Fibroblast of skin of left quadriceps (primary cell): ENCODE measurements at regions not wholly inside any gene's neighbourhood (a gene's known extent, or its start where the extent isn't known, plus 50 kb on each side); places are given as distances from the start of the nearest gene placed in this dataset.

Experiments
- DNase-seq, 2 experiments: peaks; one replicate each; pipeline ENCODE4 v3.0.0-alpha.2; 2013; ENCODE audit warnings: low read depth in 2 of 2

DNA sequence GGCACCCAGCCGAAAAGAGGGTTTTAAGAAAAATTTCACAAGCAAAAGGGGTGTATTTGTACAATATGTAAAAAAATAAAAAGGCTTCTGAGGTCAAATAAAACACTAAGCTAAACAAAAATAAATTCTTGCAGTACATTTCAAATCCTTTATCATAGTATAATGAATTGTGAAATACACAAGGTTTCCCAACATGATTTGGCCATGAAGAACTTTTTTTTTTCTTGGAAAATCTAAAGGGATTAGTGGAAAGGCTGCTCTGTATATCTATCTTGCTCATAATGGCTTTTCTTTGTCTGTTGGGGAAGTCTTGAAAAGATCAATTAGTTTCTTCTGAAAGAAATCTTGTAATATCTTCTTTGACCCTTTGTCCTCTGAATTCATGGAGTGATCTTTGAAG lies 593.4 kb downstream of the PLPP3 start:
- DNase-seq, result no peak

DNA sequence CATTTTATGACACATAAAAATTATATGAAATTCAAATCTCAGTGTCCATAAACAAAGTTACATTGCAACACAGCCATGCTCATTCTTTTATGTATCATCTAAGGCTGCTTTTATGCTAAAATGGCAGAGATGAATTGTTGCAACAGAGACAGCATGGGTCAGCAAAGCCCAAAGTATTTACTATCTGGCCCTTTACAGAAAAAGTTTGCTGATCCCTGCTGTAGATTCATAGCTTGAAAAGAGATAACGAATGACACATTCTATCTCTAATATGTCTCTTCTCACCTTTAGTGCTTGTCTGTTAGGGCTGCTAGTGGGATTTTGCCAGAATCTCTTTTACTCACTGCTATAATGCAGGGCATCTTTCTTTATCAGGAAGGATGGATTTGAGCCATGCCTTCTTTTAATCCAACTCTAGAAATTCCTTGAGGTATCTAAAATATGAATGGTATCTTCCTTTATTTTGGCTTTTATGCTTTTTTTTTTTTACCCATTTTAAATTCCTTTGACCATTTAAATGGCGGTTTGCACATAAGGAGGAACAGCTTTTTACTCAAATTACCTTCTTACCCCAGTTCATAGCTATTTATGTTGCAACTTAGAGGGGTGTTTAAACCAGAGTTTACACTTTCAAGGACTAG lies 598.2 kb downstream of the PLPP3 start:
- no peak for DNase-seq

DNA sequence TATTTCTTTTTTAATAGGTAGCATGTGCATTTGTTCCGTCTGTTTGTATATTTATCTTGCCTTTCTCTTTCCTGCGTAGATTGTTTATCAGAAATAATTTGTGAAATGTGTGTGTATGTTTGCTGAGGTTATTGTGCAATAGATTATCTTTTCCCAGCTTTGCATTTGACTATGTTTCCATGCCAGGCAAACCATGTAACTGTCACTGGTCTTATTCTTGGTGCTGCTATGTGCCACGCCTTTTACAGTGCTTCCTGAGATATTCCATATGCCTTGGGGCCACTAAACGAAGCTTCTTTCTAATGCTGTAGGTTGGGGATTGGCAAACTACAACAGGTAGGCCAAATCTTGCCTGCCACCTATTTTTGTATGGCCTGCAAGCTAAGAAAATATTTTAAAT lies 598.8 kb downstream of the PLPP3 start:
- DNase-seq, result no peak

DNA sequence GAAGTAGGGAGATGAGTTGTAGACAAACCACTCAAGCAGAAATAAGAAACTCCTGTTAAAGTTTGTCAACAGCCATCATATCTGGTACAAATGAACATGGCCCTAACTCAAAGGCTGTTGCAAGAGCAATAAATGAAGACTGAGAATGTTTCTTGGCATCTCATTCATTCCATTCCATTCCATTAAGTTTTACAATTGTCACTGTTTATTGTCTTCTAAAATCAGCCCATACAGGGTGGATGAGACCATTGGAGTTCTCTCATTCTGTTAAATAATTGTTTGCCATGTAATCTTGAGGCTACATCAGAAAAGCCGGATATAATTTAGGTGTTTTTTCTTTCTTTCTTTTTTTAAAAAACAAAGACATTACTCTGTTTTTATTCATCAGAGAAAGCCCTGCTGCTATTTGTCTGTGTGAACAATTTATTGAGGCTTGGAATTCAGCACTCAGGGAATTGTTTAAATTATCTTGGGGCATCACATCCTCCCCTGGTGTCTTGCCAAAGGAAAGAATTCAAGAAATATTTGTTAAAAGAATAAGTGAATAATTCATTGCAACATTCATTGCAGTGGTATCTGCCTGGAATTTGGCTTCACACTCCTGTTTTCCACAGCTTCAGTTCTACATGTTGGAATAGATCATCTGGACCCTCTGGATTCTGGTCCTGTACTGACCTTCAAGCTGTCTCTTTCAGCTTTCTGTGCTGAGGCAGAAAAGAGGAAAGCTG lies 604.5 kb downstream of the PLPP3 start:
- DNase-seq, result peak; percentile 95

DNA sequence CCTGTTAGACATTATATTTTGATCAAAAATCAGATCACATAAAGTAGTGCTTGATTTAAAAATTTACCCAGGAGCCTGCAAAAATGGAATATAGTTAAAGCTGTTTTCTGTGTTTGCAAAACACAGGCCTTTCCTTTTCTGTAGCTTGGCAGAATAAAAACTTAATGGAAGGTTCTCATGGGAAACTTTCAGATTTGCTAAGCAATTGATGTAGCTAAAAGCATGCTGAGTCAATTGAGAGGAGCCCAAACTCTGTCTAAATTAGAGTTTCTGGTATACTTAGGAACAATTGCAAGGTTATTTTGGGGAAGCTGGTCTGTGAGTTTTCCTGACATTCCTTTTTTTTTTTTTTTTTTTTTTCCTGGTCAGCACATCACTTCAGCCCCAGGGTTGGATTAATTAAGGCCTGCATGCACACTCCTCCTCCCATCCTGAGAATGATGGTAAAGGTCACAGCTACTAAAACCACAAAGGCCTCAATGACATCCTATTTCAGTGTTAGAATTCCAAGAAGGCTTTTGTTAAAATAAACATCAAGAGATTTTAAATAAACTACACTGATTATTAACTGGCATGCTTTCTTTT lies 608.7 kb downstream of the PLPP3 start:
- DNase-seq, result peak; percentile 75 to 76

DNA sequence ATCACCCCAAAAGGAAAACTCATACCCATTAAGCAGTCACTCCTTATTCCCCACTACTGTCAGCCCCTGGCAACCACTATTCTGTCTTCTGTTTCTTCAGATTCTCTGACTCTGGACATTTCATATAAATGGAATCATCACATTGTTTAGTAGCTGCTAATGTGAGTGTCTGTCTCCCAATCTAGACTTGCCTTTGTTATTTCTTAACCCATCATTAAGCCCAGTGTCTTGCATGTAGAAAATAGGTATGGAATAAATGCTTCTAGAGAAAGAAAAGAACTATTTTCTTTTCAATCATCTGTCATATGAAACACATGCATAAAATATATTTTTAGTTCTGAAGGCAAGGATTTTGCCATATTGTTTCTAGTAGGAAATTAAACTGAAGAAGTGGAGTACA lies 610.0 kb downstream of the PLPP3 start:
- no peak for DNase-seq

DNA sequence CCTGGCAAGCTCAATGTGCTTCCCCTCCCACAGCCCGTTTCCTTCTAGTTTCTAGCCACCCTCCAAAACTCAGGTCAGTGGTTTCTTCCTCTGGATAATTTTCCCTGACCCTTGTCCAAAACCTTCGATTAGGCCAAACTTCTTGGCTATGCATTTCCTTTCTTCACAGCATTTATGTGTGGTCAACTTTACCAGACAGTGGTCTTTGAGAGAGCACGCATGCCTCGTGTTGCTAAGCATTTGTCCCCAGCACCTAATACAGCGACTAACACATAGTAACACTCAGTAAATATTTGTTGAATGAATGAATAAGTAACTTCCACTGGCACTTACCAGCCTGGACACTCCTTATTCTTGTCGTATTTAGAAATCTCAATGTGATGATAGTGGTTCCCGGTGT lies 610.7 kb downstream of the PLPP3 start:
- DNase-seq, result no peak

DNA sequence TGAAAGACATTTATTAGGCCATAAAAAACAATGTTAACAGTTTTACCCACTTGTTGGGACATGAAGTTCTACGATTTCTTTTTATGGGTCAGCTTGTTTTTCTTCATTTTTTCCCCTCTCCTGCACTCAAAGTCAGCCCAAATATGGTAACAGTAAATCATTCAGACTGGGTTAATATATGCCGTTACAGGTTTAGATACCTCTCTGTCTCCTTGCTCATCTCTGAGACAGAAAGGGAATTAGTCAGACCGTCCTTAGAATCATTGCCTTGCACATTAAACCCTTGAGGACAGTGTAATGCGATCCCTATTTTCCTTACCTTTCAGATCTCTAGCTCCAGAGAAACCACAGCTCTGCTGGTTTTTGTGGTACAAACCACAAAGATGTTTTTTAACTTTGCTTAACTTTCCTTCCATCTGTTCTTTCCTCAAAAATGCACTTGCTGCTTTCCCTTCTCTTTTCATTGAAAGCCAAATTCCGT lies 613.3 kb downstream of the PLPP3 start:
- peak; percentile 89 to 90 for DNase-seq

DNA sequence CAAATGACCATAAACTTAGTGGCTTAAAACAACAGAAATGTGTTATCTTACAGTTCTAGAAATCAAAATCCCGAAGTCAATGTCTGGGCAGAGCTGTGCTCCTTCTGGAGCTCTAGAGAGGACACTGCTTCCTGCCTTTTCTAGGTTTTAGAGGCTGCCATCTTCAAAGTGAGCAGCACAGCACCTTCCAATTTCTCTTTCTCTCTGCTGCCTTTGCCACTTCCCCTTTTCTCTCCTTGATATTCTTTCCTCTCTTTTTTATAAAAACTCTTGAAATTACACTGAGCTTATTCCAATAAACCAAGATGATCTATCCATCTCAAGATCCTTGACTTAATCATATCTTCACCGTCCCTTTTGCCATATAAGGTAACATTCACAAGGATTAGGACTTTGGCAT lies 616.9 kb downstream of the PLPP3 start:
- DNase-seq, result no peak

DNA sequence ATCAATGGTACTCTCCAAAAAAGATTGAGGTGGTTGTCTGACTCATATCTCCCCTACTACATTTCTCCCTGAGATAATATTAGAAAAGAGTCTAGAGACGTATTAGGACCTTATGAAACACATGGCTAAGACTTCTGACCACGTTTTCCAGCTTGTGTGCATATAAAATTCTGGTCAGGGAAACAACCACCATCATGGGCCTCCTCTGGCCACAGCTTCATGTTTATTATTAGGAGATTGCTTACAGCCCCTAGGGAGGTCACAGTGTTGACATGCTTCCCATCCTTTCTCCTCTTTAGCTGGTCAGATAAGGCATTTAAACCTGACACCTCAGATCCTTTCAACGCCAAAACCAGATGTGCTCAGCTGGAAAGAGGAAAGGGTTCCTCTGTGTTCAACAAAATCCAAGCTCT lies 620.2 kb downstream of the PLPP3 start:
- DNase-seq, result no peak

DNA sequence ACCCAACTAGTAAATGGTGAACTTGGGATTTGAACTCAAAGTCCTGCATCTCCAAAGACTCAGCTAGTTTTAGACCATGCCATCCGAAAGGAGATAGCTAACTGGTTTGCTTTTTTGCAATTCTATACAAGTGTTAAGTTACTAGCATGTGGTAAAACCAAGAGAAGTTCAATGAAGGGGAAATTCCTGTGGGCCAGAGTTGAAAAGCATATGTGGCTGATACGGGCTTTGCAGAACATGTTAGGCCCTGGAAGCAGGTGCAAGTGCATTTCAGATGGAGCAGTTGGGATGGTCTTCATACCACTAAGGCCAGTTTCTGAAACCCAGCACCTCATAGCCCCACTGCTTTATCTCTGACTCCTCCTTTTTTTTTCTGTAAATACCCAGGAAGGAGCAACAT lies 620.9 kb downstream of the PLPP3 start:
- DNase-seq, result no peak

DNA sequence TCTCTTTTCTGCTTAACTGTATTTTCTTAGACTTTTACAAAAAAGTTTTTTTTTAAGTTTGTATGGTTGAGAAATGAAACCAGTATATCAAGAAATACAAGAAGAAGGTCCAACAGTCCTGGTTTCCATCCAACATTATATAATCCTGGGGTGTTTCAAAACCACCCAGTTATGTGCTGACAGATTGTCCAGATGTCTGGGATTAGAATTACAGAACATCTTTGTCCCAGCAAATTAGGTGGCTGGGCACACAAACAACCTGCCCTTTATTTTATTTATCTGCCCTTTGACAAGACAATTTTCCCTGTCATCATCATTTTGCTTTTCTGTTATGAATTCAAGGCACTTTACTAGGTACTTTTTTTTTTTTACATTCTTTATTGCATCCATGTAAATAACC lies 622.1 kb downstream of the PLPP3 start:
- no peak for DNase-seq

DNA sequence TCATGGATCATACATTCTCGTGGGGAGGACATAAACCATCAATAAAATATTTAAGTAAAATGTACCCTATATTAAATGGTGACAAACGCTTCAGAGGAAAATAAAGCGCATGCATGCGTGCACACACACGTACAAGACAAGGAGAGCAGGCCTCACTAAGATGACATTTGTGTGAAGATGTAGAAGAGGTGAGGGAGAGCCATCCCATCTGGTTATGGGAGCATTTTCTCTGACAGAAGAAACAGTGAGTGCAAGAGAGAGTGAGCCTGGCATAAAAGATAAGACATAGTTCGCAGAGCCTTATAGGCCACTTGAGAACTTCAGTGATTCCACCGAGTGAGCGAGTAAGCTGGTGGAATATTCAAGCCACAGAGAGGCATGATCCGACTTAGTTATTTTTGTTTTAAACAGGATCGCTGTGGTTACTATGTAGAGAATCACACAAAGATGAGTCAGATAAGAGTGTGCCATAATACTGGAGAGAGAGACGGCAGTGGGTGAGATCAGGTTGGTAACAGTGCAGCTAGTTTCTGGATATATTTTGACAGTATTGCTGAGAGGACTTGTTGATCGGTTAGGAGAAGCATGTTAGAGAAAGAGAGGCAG lies 624.2 kb downstream of the PLPP3 start:
- peak in 1 of 2 experiments; percentile 28 for DNase-seq

DNA sequence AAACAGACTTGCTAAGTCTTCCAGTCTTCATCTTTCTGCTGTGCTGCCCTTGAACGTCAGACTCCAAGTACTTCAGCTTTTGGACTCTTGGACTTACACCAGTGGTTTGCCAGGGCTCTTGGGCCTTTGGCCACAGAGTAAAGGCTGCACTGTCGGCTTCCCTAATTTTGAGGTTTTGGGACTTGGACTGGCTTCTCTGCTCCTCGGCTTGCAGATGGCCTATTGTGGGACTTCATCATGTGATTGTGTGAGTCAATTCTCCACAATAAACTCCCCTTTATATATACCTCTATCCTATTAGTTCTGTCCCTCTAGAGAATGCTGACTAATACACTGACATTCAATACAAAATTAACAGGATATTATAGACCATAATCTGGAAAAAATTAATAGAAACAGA lies 628.1 kb downstream of the PLPP3 start:
- no peak for DNase-seq

DNA sequence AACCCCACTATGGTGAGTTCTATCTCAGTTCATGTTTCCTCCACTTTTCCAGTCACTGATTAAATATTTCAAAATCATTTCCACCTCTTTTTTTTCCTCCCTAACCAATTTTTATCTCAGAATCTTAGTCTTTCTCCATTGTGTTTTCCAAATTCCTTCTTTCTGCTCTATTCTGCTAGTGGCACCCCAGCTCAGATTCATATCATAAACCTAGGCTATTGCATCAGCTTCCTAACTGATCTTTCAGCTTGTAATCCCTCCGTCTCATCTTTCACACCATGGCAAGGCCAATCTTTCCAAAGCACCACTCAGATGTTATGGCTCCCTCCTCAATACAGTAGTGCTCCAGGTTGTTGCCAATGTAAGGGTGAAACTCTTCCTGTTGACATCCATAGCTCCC lies 631.9 kb downstream of the PLPP3 start:
- no peak for DNase-seq

DNA sequence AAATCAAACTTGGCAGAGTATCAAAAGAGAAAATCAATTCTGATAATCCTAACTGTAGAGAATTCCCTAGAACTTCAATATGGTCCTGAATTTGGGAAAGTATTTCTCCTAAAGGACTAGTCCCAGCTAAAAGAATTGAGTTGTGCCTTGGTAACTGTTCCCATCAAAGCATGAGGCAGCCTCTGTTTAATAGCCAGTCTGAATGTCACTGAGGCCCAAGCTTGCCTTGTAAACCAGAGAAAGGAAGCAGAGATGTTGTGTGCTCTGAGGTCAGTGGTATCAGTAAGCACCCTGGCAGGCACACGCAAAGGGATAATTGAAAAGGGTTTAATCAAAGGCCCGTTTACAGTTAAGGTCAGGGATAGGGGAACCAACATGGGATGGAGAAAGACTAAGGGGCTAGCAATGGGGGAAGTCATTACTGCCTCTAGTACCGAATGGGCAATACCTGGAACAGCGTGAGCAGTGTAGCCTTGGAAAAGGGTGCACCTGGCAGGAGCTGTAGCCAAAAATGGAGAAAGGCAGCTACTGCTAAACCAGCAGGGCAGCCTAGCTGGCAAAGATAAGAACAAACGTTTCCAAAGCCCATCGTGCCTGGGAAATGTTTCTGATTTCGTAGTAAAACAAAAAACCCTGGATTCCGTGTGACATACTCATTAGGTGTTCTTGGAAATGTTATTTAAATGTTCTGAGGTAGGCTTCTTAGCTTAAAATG lies 635.5 kb downstream of the PLPP3 start:
- no peak for DNase-seq

DNA sequence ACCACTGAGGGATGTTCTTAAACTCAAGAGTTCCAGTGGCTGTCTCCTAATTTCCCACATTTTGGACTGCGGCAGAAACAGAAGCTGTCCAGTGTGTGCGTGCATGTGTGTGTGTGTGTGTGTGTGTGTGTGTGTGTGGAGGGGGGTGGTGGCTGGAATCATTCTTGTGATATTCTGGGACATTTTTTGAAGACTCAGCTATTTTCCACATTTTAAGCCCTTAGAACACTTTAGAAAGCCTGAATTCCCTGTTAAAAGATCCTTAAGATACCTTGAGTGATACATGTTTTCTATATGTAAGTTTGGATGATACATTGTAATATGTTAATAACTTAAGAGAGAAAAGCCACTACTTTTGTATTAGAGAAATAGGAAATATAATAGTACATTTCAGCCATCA lies 636.4 kb downstream of the PLPP3 start:
- DNase-seq, result no peak

DNA sequence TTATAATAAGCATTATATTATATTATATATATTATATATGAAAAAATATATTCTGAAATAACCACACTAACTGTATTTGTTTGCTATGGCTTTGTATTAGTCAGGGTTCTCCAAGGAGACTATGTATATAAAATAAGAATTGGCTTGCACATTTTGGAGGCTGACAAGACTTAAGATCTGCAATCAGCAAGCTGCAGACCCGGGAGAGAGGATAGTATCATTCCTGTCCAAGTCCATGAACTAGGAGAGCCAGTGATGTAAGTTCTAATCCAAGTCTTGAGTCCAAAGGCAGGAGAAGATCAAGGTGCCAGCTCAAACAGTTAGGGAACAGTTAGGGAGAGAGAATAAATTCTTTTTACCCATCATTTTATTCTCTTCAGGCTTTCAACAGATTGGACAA lies 639.5 kb downstream of the PLPP3 start:
- DNase-seq, result no peak

DNA sequence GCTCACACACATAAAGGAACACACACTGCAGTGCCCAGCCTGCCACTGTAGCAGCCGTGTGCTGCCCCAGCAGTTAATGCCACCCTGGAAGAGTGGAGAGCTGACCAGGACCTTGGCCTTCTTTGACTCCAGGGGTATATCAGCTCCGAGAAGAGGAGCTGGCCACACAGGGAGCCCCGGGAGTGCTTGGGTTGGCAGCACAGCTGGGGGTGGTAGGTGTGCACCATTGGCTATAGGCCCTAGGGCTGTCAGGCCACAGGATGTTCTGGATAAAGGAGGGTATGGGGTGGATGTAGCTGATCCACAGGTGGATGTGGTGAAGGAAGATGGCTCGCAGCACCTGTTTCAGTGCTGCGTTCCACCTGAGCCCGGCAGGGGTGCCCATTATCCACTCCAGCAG lies 640.5 kb downstream of the PLPP3 start:
- no peak for DNase-seq

DNA sequence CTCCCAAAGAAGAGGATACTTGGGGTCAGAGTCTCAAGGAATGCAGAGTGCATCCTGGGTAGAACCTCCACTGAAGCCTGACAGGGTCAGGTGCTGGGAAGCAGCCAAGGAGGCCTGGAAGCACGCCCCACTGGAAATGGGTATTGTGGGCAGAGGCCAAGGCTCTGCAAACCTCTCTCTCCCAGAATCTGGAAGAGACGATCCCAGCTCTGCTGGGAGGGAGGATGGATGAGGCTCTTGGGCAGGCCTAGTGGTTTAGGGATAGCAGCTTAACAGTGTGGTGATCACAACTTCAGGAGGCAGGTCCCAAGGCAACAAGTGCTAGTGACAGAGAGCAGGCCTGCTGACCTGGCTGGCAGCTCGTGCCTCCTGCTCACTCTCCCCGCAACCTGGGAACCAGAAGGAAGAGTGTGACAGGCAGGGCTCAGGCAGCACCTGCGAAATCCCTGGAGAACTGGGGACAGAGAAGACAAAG lies 641.0 kb downstream of the PLPP3 start:
- DNase-seq, result no peak

DNA sequence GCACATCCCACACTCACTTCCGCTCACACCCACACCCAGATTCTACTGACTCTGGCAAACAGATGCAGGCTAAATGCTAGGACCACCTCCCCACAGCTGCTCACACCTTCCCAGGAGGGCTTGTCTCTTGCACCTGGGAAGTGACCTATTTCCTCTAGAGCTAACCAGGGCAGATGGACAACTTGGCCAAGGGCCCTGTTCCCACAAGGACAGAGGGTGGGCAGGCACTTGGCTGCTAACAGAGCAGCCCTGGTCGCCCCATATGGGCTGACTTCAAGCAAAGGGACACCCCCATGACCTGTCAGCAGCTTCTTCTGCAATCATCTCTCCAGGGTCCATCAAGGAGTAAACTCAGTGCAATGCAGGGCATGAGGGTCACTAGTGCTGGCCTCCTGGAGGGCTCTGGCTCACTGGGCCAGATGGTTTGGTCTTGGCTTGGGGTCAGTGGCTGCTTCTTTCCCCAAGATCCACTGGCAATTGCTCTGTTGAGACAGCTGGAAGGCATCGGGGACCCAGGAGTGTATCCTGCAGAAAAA lies 641.5 kb downstream of the PLPP3 start:
- no peak for DNase-seq

DNA sequence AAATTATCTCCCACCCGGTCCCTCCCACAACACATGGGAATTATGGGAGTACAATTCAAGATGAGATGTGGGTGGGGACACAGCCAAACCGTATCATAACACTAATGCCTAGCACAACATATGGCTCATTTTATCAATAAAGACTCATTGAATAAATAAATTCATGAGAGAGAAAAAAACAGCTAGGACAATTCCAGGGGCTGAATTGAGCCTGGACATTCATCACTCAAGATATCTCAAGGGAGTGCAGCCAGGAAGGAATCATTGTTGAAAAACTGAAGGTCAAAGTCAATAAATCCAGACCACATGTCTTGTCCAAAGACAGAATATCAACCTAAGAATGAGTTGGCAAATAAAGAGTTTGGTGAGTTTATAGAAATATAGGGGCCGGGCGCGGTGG lies 644.1 kb downstream of the PLPP3 start:
- DNase-seq, result no peak
